GM12891 (cell line): ENCODE measurements at regions not wholly inside any gene's neighbourhood (a gene's known extent, or its start where the extent isn't known, plus 50 kb on each side); places are given as distances from the start of the nearest gene placed in this dataset.

ENCODE experiments used
- POLR2A ChIP-seq: IDR thresholded peaks from 2 replicates; pipeline ENCODE4 v1.6.1; 2011; ENCODE audit warnings: low read depth, low read length, control low read depth
- POLR2AphosphoS5 ChIP-seq: IDR thresholded peaks from 2 replicates; pipeline ENCODE4 v1.6.1; 2011; ENCODE audit warnings: low read depth, low read length, control low read depth

GRCh38 chr16:62596584-62596983, 560.3 kb upstream of the CDH8 start:
- TF ChIP-seq POLR2A (no peak), POLR2AphosphoS5 (no peak)
